Hematopoietic multipotent progenitor cell treated with erythropoietin and hydrocortisone succinate and interleukin-3 and kit ligand, for 6 days (in vitro differentiated cells): ENCODE measurements at regions not wholly inside any gene's neighbourhood (a gene's known extent, or its start where the extent isn't known, plus 50 kb on each side); places are given as distances from the start of the nearest gene placed in this dataset.
"Not testable (repeated sequence)": the region's sequence is repeated elsewhere in the genome, so short reads cannot be mapped to it uniquely, and the experiment has no call there.

ENCODE experiments used
- DNase-seq: peaks from one replicate; pipeline ENCODE4 v3.0.0-alpha.2; 2015

DNA sequence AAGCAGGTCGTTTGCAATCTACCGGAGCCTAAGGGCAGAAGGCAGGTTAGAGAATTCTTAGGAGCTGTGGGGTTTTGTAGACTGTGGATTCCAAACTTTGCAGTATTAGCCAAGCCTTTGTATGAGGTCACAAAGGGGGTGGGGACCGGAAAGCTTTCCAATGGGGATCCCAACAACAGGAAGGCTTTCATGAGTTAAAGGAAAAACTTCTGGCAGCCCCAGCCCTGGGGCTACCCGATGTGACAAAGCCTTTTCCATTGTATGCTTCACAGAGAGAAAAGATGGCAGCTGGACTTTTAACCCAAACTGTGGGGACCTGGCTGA, 199.2 kb upstream of the PZP start:
- DNase-seq = not testable (repeated sequence)

DNA sequence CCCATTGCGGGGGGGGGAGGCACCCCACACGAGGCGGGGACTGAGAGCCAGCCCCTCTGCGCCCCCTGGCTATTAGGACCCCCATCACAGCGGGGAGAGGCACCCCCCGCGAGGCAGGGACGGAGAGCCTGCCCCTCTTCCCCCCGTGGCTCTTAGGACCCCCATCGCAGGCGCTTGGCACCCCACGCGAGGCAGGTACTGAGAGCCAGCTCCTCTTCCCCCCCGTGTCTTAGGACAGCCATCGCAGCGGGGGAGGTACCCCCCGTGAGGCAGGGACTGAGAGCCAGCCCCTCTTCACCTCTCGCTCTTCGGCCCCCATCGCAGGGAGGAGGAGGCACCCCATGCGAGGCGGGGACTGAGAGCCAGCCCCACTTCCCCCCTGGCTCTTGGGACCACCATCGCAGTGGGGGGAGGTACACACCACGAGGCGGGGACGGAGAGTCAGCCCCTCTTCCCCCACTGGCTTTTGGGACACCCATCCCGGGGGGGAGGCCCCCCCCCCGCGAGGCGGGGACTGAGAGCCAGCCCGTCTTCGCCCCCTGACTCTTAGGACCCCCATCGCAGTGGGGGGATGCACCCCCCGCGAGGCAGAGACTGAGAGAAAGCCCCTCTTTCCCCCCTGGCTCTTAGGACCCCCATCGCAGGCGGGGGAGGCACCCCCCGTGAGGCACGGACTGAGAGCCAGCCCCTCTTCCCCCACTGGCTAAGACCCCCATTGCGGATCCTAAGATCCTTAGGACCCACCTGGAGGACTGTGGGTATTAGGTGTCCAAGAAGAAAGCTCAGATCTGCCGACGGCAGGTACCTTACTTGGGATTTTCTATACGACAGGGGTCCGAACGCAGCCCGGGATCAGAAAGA, 198.6 kb upstream of the PZP start:
- no peak for DNase-seq

DNA sequence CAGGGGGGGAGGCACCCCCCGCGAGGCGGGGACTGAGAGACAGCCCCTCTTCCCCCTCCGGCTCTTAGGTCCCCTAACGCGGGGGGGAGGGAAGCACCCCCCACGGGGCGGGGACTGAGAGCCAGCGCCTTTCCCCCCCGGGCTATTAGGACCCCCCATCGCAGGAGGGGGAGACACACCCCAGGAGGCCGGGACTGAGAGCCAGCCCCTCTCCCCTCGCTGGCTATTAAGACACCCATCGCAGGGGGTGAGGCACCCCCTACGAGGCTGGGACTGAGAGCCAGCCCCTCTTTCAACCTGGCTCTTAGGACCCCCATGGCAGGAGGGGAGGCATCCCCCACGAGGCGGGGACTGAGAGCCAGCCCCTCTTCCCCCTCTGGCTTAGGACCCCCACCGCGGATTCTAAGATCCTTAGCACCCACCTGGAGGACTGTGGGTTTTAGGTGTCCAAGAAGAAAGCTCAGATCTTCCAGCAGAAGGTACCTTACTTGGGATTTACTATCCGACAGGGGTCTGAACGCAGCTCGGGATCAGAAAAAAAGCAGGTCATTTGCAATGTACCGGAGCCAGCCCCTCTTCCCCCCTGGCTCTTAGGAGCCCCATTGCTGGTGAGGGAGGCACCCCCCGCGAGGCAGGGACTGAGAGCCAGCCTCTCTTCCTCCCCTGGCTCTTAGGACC, 197.8 kb upstream of the PZP start:
- no peak for DNase-seq

DNA sequence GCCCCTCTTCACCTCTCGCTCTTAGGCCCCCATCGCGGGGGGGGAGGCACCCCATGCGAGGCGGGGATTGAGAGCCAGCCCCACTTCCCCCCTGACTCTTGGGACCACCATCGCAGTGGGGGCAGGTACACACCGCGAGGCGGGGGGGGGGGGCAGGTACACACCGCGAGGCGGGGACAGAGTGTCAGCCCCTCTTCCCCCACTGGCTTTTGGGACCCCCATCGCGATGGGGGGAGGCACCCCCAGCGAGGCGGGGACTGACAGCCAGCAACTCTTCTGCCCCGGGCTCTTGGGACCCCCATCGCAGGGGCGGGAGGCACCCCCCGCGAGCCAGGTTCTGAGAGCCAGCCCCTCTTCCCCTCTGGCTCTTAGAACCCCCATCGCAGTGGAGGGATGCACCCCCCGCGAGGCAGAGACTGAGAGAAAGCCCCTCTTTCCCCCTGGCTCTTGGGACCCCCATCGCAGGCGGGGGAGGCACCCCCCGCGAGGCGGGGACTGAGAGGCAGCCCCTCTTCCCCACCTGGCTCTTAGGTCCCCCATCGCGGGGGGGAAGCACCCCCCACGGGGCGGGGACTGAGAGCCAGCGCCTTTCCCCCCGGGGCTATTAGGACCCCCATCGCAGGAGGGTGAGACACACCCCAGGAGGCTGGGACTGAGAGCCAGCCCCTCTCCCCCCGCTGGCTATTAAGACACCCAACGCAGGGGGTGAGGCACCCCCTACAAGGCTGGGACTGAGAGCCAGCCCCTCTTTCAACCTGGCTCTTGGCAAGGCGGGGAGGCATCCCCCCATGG, 196.5 kb upstream of the PZP start:
- no peak for DNase-seq

- no peak for DNase-seq
Observed at GRCh38 chr12:9404031-9404430, 195.8 kb upstream of the PZP start.

DNA sequence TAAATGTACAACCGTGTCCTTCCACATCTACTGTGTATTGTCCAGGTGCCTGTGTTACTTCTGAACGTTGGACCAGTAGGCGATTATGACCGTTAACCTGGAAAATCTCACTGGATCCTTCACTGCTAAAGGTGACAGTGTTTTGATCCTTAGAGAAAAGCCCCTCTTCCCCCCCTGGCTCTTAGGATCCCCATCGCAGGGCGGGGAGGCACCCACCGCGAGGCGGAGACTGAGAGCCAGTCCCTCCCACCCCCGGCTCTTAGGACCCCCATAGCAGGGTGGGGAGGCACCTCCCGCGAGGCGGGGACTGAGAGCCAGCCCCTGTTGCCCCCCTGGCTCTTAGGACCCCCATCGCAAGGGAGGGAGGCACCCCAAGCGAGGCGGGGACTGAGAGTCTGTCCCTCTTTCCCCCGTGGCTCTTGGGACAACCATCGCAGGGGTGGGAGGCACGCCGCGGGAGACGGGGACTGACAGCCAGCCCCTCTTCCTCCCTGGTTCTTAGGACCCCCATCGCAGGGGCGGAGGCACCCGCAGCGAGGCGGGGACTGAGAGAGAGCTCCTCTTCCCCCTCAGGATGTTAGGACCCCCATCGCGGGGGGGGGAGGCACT, 194.3 kb upstream of the PZP start:
- DNase-seq = not testable (repeated sequence)

DNA sequence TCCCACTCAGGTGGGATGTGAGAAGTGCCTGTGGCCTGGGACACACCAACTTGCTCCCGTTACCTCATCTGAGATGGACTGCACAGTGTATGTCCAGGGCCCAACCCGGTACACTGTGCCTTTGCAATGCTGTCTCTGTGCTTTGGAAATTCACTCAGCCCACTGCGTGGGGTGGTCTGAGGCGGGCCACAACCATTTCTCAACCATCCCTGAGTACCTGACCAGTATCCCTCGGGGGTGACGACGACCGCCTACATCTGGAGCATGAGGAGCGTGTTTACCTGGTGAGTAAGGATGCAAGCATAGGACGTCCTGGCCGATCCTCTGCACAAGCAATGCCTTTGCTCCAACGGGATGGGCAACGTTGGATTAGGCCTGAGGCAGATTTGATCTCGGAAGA, 188.2 kb upstream of the PZP start:
- DNase-seq = not testable (repeated sequence)

DNA sequence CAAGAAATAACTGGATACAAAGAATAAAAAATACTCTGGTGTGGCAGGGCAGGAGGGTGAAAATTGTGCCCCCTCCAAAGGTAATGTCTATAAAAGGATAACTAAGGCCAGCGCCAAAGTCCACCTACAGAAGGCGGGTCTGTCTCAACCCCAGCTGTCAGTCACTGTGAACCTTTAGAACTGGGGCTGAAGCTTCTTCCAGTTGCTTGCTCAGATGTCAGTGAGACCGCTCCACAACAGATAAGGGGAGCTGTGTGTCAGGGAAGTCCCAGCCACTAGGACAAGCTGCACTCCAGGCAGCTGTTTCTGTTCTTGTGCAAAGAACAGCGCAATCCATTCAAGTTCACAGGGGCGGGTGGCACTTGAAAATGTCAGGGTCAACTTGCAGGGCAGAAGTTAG, 187.0 kb upstream of the PZP start:
- DNase-seq = not testable (repeated sequence)

DNA sequence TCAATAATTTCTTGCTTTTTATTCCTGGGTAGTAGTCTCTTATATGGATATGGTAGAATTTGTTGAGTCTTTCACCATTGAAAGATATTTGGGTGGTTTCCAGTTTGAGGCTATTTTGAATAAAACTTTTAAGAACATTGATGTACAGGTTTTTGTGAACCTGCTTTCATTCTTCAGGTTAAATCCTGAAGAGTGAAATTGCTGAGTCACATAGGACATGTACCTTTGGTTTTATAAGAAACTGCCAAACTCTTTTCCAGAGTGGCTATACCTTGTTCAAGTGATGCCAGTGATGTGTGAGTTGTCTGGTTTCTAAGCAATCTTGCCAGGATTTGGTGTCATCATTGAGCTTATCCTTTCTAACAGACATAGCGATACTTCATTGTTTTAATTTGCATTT, 184.6 kb upstream of the PZP start:
- DNase-seq = no peak

GRCh38 chr12:9391815-9392214, 183.6 kb upstream of the PZP start:
- DNase-seq = no peak

- no peak for DNase-seq
Observed at GRCh38 chr12:9390761-9391160, 182.6 kb upstream of the PZP start.

- DNase-seq = no peak
Observed at GRCh38 chr12:9389796-9390195, 181.6 kb upstream of the PZP start.

DNA sequence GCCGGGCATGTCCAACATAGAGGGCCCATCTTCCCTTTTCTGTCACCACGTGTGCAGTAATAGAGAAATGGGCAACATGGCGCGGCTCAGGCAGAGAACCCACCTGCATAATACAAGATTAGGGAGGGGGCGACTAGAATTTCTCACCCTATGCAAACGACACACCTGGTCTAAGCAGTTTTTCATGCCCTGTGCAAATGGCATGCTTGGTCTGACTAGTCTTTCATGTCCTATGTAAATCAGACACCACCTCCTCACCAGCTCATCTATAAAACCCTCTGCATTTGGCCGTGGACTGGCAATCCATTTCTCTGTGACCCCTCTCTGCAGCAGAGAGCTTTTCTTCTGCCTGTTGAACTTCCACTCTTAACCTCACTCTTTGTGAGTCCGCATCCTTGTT, 180.2 kb upstream of the PZP start:
- DNase-seq = no peak

GRCh38 chr12:9387450-9387849, 179.3 kb upstream of the PZP start:
- DNase-seq = no peak

DNA sequence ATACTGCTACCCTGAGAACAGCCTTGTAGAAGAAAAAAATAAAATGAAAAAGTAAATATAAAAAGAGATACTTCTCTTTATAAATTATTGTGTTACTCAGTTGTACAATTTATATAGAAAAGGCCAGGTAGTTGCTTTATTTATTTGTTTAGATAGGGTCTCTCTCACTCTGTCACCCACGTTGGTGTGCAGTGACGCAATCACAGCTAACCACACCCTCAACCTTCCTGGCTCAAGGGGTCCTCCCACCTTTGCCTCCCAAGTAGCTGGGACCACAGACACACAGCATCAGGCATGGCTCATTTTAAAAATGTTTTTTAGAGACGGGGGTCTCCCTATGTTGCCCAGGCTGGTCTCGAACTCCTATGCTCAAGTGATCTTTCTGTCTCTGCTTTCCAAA, 175.4 kb upstream of the PZP start:
- DNase-seq = no peak

- DNase-seq = peak; percentile 57
Observed at GRCh38 chr12:9381619-9382018, 173.4 kb upstream of the PZP start.

GRCh38 chr12:9380650-9381049, 172.5 kb upstream of the PZP start:
- no peak for DNase-seq

- no peak for DNase-seq
Observed at GRCh38 chr12:9379023-9379742, 171.0 kb upstream of the PZP start.

- DNase-seq = peak; percentile 39
Observed at GRCh38 chr12:9378430-9378835, 170.2 kb upstream of the PZP start.

DNA sequence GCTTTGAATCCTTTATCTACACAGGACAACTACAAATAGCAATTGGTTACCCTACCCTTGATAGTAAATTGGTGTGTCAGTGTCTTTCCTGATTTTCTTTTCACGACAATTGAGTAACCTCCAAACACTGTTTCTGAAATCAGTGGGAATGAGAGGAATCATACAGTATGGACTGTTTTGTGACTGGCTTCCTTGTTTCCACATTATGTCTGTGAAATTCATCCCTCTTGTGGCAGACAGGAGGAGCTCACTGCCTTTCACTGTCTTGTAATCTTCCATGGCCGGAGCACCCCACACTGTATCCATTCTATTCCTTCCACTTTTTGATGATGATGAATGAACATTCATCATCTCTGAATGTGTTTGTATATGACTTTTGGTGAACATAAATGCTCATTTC, 164.0 kb upstream of the PZP start:
- DNase-seq = no peak

- no peak for DNase-seq
Observed at GRCh38 chr12:9367828-9368227, 159.6 kb upstream of the PZP start.

- no peak for DNase-seq
Observed at GRCh38 chr12:9367201-9367600, 159.0 kb upstream of the PZP start.

GRCh38 chr12:9365296-9365695, 157.1 kb upstream of the PZP start:
- DNase-seq = no peak
